Activated CD4-positive, alpha-beta T cell treated with anti-CD3 and anti-CD28 coated beads, Interleukin-2, amount 50 U/mL, for 1 hour (primary cell): ENCODE measurements at regions not wholly inside any gene's neighbourhood (a gene's known extent, or its start where the extent isn't known, plus 50 kb on each side); places are given as distances from the start of the nearest gene placed in this dataset.

Experiments
- DNase-seq: peaks from one replicate; pipeline ENCODE4 v3.0.0-alpha.2; 2020

GRCh38 chr14:86015941-86016340, 486.0 kb downstream of the FLRT2 start:
- DNase-seq, result no peak

DNA sequence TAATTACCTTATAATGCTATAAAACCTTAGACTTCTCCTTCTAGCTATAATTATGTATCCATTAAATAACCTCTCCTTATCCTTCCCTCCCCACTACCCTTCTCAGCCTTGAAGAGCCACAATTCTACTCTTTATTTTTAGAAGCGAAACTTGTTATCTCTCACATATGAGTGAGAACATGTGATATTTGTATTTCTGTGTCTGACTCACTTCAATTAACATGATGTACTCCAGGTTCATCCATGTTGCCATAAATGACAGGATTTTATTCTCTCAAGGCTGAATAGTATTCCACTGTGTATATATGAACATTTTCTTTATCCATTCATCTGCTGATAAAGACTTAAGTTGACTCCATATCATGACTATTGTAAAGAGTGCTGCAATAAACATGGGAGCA, 485.6 kb downstream of the FLRT2 start:
- DNase-seq, result no peak

- DNase-seq, result no peak
Measured at GRCh38 chr14:86013641-86014040, 483.7 kb downstream of the FLRT2 start.

DNA sequence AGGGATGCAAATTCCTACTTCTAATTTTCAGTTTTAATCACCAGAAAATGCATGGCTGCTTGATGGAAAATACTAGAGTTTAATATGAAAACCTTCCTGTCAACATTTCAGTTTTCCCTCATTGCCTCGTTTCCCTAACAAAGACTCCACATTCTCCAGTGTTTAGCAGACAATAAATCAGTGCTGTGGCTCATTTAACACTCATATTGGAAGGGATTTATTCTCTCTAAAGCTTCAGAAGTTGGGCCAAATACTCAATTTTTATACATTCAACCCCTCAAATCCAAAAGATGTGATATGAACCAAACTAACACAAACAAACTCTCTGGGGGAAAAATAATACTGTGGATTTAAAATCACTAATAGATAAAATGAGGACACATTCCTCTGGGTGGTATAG, 482.5 kb downstream of the FLRT2 start:
- DNase-seq, result no peak

DNA sequence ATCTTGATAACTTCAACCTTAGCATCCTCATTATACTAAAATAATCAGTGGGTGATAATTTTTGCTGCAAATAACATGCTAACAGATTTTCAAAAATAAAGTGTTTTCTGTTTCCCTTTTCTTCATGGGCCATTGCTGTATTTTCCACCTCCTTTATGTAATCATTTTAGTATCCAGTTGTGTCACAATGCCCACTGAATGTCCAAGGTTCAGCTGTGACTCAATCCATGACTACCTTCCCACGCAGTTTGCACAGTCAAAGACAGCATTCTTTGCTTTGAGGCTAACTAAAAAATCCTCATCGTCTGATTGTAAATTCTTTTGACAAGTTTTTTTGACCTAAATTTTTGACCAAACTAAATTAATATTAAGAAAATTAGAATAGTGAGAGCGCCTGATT, 474.1 kb downstream of the FLRT2 start:
- no peak for DNase-seq

DNA sequence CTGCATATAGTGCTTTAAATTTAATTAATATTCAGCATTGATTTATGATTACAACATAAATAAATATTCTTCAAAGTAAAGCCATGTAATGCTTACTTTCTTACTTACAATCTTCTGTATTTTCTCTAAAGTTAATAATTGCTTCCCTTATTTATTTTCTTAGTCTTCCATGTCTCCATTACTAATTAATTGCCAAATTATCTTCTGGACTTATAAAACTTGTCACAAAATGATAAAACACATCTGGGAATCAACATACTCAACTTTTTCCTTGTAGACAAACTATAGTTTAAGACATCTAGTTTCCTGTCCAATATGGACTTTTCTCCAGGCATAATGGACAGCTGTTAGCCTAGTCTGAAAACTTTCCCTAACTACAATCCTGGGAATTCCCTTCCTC, 466.6 kb downstream of the FLRT2 start:
- no peak for DNase-seq

- no peak for DNase-seq
Measured at GRCh38 chr14:85991156-85991555, 461.2 kb downstream of the FLRT2 start.

GRCh38 chr14:85987907-85988306, 458.0 kb downstream of the FLRT2 start:
- DNase-seq, result no peak

GRCh38 chr14:85987292-85987691, 457.3 kb downstream of the FLRT2 start:
- no peak for DNase-seq

- no peak for DNase-seq
Measured at GRCh38 chr14:85978582-85979250, 448.8 kb downstream of the FLRT2 start.

DNA sequence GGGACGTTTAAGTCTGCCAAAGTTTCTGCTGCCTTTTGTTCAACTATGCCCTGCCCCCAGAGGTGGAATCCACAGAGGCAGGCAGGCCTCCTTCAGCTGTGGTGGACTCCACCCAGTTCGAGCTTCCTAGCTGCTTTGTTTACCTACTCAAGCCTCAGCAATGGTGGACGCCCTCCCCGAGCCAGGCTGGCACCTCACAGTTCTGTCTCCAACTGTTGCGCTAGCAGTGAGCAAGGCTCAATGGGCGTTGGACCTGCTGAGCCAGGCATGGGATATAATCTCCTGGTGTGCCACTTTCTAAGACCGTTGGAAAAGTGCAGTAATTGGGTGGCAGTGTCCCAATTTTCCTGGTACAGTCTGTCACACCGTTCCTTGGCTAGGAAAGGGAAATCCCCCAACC, 444.7 kb downstream of the FLRT2 start:
- DNase-seq, result no peak

DNA sequence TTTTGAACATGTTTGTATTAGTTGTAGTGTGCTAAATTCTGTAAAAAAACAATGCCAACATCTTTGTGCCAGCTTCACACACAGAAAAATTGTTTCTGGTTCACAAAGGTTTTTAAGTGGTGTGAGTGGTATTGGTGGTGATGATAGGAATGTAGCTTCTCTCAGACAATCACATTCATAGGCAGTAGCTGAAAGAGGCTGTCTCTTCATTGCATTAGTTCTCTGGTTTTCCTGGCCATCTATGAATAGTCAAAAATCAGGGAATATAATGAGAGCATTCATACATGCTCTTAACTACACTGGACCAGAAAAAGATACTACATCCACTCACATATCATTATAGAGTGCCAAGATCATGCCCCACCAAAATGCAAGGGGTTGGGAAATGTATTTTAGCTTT, 433.5 kb downstream of the FLRT2 start:
- no peak for DNase-seq

- no peak for DNase-seq
Measured at GRCh38 chr14:85960756-85961155, 430.8 kb downstream of the FLRT2 start.

DNA sequence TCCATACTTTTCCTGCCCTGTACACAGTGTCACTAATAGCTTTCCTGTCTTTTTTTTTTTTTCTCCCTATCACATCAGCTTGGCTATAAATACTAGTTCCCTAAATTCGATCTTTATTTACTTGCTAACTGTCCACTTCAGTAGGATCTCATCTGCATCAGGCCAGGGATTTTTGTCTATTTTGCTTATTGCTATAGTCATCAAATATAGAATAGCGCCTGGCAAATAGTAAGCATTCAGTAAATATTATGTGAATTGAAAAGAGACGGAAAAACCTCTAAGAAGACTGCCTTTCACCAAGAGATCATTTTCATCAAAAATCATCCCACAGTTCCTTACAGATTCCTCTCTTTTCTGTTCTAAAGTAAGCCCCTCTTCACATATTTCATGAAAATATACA, 429.1 kb downstream of the FLRT2 start:
- DNase-seq, result no peak

DNA sequence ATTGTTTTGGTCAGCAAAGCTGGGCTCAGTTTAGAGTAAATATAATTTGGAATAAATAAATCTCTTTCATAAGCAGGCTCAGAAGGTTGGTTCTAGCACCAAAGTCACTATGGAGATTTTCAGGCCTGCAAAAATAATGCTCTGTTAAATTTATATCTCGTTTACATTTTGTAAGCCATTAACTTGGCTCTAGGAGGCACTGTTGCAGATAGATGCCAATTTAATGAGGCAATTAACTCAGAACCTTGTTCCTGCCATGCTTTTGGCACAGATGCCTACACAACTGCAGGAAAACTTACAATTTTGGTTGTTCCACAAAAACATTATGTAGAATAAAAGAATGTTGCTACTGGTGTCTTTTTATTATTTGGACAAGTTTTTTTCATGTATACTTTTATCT, 428.1 kb downstream of the FLRT2 start:
- DNase-seq, result no peak

DNA sequence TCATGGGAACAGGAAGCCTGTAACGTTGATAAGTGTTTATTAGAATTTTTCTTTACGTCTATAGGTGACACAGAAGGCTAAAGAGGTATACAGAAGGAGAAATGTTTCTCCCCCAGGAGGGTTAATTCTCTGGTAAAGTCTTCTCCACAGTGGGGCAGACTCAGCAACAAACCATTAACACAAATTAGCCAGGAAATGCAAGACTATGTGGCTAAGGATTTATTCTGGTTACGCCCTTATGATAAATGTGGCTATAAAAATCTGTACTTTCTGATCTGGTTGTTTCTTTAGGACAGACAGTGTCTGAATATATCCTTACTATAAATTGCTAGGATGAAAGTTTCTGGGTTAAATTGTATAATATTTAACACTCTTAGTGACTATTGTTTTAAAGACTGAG, 423.3 kb downstream of the FLRT2 start:
- no peak for DNase-seq

- DNase-seq, result no peak
Measured at GRCh38 chr14:85948153-85948552, 418.2 kb downstream of the FLRT2 start.

- DNase-seq, result no peak
Measured at GRCh38 chr14:85947461-85948139, 417.7 kb downstream of the FLRT2 start.

GRCh38 chr14:85943192-85943591, 413.2 kb downstream of the FLRT2 start:
- no peak for DNase-seq

DNA sequence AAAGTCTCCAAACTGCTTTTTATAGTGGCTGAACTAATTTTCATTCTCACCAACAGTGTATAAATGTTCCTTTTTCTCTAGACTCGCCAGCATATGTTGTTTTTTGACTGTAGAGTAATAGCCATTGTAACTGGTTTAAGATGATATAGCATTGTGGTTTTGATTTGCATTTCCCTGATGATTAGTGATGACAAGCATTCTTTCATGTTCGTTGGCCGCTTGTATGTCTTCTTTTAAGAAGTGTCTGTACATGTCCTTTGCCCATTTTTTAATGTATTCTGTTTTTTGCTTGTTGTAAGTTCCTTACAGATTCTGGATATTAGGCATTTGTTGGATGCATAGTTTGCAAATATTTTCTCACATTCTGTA, 404.9 kb downstream of the FLRT2 start:
- no peak for DNase-seq

DNA sequence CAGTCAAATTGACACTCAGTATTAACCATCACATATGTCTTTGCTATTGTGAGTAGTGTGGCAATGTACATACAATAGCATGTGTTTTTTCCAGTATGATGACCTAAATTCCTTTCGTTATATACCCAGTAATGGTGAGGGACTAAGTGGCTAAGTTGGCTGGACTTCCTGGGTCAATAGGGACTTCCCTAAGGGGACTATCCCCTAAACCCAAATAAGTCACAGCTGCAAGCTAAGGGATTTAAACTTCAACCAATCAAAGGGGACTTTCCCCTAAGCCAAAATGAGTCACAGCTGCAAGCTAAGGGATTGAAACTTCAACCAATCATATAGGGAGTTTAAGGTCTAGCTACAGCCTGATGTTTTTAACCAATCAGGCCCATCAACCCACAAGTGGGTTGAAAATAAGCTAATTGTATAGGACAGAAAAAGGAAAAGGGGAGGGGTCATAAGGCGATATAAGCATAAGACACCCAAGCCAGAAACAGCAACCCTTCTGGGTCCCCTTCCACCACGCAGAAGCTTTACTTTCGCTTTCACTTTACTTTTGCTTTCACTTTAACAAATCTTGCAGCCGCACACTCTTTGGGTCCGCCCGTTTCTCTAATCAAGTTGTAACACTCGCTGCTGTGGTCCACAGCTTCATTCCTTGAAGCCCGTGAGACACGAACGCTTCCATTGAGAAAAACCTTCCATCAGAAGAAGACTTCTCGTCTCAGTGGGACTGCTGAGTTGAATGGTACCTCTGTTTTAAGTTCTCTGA, 404.4 kb downstream of the FLRT2 start:
- DNase-seq, result peak; percentile 32

GRCh38 chr14:85921241-85921640, 391.3 kb downstream of the FLRT2 start:
- no peak for DNase-seq

DNA sequence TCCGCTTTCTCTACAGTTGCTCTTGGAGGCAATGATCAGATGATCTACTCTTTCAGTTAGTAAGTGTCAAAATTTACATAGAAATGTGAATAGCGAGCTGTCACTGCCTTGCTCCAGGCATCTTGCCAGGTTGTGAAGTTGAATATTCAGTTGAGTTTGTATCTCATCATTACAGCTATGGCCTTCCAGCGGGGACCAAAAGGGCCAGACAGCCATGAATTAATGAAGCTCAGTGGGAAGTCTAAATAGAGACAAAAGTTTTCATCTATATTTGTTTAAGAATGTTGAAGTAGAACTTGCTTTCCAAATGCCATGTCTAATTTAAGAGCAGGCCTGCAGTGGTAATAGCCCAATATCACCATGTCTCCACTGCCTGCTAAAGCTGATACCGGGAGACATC, 387.8 kb downstream of the FLRT2 start:
- no peak for DNase-seq

DNA sequence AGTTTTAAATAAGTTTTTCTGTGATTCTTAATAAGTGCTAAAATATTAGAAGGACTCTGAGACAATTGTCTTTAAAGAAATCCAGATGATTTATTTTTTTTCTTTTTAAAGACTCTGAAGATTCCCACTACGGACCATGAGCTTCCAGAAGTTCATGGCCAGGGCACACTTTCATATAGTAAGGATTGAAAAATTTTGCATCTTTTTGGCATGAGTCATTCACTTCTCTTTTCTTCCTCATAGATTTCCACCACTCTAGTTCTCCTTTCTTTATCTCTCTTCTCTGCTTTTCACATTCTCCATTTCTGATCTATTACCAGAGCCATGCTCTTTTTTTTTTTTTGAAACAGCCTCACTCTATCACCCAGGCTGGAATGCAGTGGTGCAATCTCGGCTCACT, 385.8 kb downstream of the FLRT2 start:
- no peak for DNase-seq
